GM12878 (cell line): ENCODE measurements at regions not wholly inside any gene's neighbourhood (a gene's known extent, or its start where the extent isn't known, plus 50 kb on each side); places are given as distances from the start of the nearest gene placed in this dataset.

Source experiments
- ATAC-seq: fragments of 200-7000 bp; cut with Tn5 transposase; 3 replicates; pipeline ENCODE4 v1.9.1; 2020; ENCODE audit warnings: mild to moderate bottlenecking, moderate library complexity
- BruUV-seq: library from RNA; stranded (reverse); fragments of 400-500 nt; replicated peaks from 2 replicates; lab custom pipeline; 2021; lab: Mats Ljungman, UMichigan
- CTCF ChIA-PET: fragments of 300-600 bp; sonication (Branson Sonifier 250); formaldehyde crosslinking; extraction: SDS; loops from one replicate; lab custom pipeline; 2021; ENCODE audit warnings: inconsistent platforms; lab: Yijun Ruan, JAX
- POLR2A ChIA-PET: fragments of 350-600 bp; formaldehyde crosslinking; extraction: SDS; loops from one replicate; lab custom pipeline; 2021; ENCODE audit warnings: inconsistent platforms; lab: Charles Lee
- RAD21 ChIA-PET: fragments of 300-600 bp; sonication (Branson Sonifier 250); formaldehyde crosslinking; loops from one replicate; lab custom pipeline; 2023; ENCODE audit warnings: antibody characterized with exemption; ENCODE audit not compliant: unreplicated experiment; lab: Charles Lee
- SMC1A ChIA-PET: fragments of 300-600 bp; sonication (Branson Sonifier 250); formaldehyde crosslinking; loops from one replicate; lab custom pipeline; 2023; ENCODE audit not compliant: unreplicated experiment, uncharacterized antibody; lab: Charles Lee
- DNase-seq: peaks from one replicate; pipeline ENCODE4 v3.0.0-alpha.2; 2011; ENCODE audit warnings: low read depth, low spot score
- FAIRE-seq: peaks from 3 replicates; lab custom pipeline; 2011; peaks lifted over from hg19 to GRCh38; lab: Jason Lieb, UNC
- H2AFZ ChIP-seq: 2 replicates; pipeline ENCODE4 v1.6.0; 2011; ENCODE audit warnings: low read depth, low read length, control low read depth; ENCODE audit not compliant: control insufficient read depth
- H3K27ac ChIP-seq: 2 replicates; pipeline ENCODE4 v1.5.1; 2011; ENCODE audit warnings: control low read depth; ENCODE audit not compliant: control insufficient read depth, insufficient read depth
- H3K27me3 ChIP-seq, 2 experiments: replicated peaks in 1 of 2; 2 replicates each; pipeline versions ENCODE4 v1.6.0 to v1.6.1; 2011; ENCODE audit warnings: low read length in 1 of 2; ENCODE audit not compliant: control insufficient read depth in 2 of 2, insufficient read depth in 2 of 2
- H3K36me3 ChIP-seq, 2 experiments: 2 replicates each; pipeline ENCODE4 v1.5.1; 2011; ENCODE audit warnings: low read length in 1 of 2; ENCODE audit not compliant: control insufficient read depth in 2 of 2, insufficient read depth in 2 of 2
- H3K4me1 ChIP-seq: 2 replicates; pipeline ENCODE4 v1.6.1; 2011; ENCODE audit warnings: mild to moderate bottlenecking, low read length, moderate library complexity, mixed read lengths; ENCODE audit not compliant: control insufficient read depth, insufficient read depth
- H3K4me2 ChIP-seq: 2 replicates; pipeline ENCODE4 v1.6.0; 2011; ENCODE audit warnings: control low read depth; ENCODE audit not compliant: control insufficient read depth, insufficient read depth
- H3K4me3 ChIP-seq: fragments of 200-600 bp; sonication (generic); 2 replicates; pipeline ENCODE4 v1.5.1; 2016
- H3K79me2 ChIP-seq: 2 replicates; pipeline ENCODE4 v1.6.0; 2011; ENCODE audit warnings: low read length; ENCODE audit not compliant: control insufficient read depth, insufficient read depth
- H3K9ac ChIP-seq: 2 replicates; pipeline ENCODE4 v1.8.0; 2011; ENCODE audit warnings: low read length, control low read depth, mixed read lengths; ENCODE audit not compliant: control insufficient read depth, insufficient read depth
- H3K9me3 ChIP-seq: replicated peaks from 3 replicates; pipeline ENCODE4 v1.5.1; 2011; ENCODE audit warnings: mild to moderate bottlenecking, low read length; ENCODE audit not compliant: control insufficient read depth, insufficient read depth
- H4K20me1 ChIP-seq: 2 replicates; pipeline ENCODE4 v1.6.0; 2011; ENCODE audit not compliant: control insufficient read depth, insufficient read depth
- KLF5 ChIP-seq: fragments of 450-650 bp; IDR thresholded peaks from 2 replicates; pipeline ENCODE4 v1.6.1; 2014; ENCODE audit warnings: mild to moderate bottlenecking; ENCODE audit not compliant: partially characterized antibody
- NR2C1 ChIP-seq: fragments of 450-650 bp; IDR thresholded peaks from 2 replicates; pipeline ENCODE4 v1.6.1; 2017; ENCODE audit warnings: antibody characterized with exemption, mild to moderate bottlenecking, moderate library complexity
- SIN3A ChIP-seq: IDR thresholded peaks from 2 replicates; pipeline ENCODE4 v1.6.1; 2012; ENCODE audit warnings: low read depth, low read length, improper control_type of control experiment
- STAT3 ChIP-seq: IDR thresholded peaks from 2 replicates; pipeline ENCODE4 v1.6.1; 2011; ENCODE audit warnings: low read depth, low read length, improper control_type of control experiment
- ZBTB4 ChIP-seq: fragments of 450-650 bp; formaldehyde crosslinking; IDR thresholded peaks from 2 replicates; pipeline ENCODE4 v1.4.0; 2022; ENCODE audit warnings: mild to moderate bottlenecking, moderate library complexity
- ZSCAN29 ChIP-seq: fragments of 450-650 bp; IDR thresholded peaks from 2 replicates; pipeline ENCODE4 v1.6.1; 2017; ENCODE audit warnings: mild to moderate bottlenecking, moderate library complexity
- WGBS: methylation state at CpG from one replicate; pipeline ENCODE4 v1.1.6; 2016; ENCODE audit warnings: low lambda C conversion rate; ENCODE audit not compliant: insufficient replicate concordance, insufficient coverage; ENCODE audit errors: missing lambda C conversion rate; 5-methylcytosine and 5-hydroxymethylcytosine counted together
- in situ Hi-C: fragments of 300-500 bp; cut with MboI; formaldehyde crosslinking; loops from 9 replicates; pipeline ENCODE4 v1.14.3; 2018; ENCODE audit warnings: mixed read lengths
- intact Hi-C: fragments of 100-400 bp; cut with micrococcal nuclease; formaldehyde crosslinking; loops from one replicate; pipeline ENCODE4 v1.14.2; 2022; ENCODE audit not compliant: unreplicated experiment

- no peak overlapping the region for H2AFZ ChIP-seq
- H3K79me2 ChIP-seq = no peaks in the 10 kb centered on the region
- H3K4me2 ChIP-seq = no peak overlapping the region
- ChIA-PET SMC1A (interaction anchor here (1.2 kb wide), 1 partner anchor 9 kb away, joined by 3 read pairs; no protein-coding TSS in a partner anchor), POLR2A (no interaction called here), RAD21 (no interaction called here), CTCF (interaction anchor here (0.9 kb wide), 1 partner anchor 134 kb away, joined by 3 read pairs; no protein-coding TSS in a partner anchor)
- intact Hi-C loops = no loop called here
- 30% methylated on average over 3 of the region's 4 CpGs for WGBS
- no peaks in the 10 kb centered on the region; a peak in 1 of 4 replicates for H3K27me3 ChIP-seq
- no TSS peak for BruUV-seq
- no peaks in the 10 kb centered on the region for H3K4me1 ChIP-seq
- FAIRE-seq (no peak), ATAC-seq (no peak), DNase-seq (no peak)
- H3K27ac ChIP-seq = no peak overlapping the region
- H3K9me3 ChIP-seq = no peaks in the 10 kb centered on the region
- no peak overlapping the region for H3K9ac ChIP-seq
- no peaks in the 10 kb centered on the region for H4K20me1 ChIP-seq
- H3K36me3 ChIP-seq = no peaks in the 10 kb centered on the region
- in situ Hi-C loops = no loop called here
- no peak overlapping the region for H3K4me3 ChIP-seq
- no peak for TF ChIP-seq SIN3A
- no peak for TF ChIP-seq STAT3
- no peak for TF ChIP-seq ZSCAN29
- no peak for TF ChIP-seq ZBTB4 (CRISPR knock-in tag)
- TF ChIP-seq KLF5 = no peak
- TF ChIP-seq NR2C1 = no peak
Measured at GRCh38 chr2:45193581-45193980, 184.3 kb upstream of the SIX2 start.
